ENCODE measurements at regions not wholly inside any gene's neighbourhood (a gene's known extent, or its start where the extent isn't known, plus 50 kb on each side); places are given as distances from the start of the nearest gene placed in this dataset.

GRCh38 chr12:67526129-67526528 lies 122.4 kb upstream of the DYRK2 start:
- Histone ChIP-seq H3K4me3 (no peak overlapping the region), H3K36me3 (no peaks in the 10 kb centered on the region), H3K27ac (no peak overlapping the region)

GRCh38 chr12:67531051-67531450 lies 117.5 kb upstream of the DYRK2 start:
- WGBS, 2 donors, result 40 to 50% methylated on average over 1 of the region's 1 CpG
- TF ChIP-seq EP300 (IDR thresholded peaks at IDR 0.05) (no peak), POLR2A (IDR thresholded peaks at IDR 0.05) (no peak), CTCF (IDR thresholded peaks at IDR 0.05) (no peak)
- Histone ChIP-seq H3K9me3 (no peaks in the 10 kb centered on the region), H3K4me3 (no peak overlapping the region), H3K36me3 (no peaks in the 10 kb centered on the region), H3K27me3 (no peaks in the 10 kb centered on the region), H3K27ac (no peak overlapping the region), H3K4me1 (no peaks in the 10 kb centered on the region)
- no peak for DNase-seq (ENCODE audit: low spot score in 2 of 2)

More at GRCh38 chr12:67526129-67526528, 122.4 kb upstream of the DYRK2 start:
- Histone ChIP-seq H3K27me3 (no peaks in the 10 kb centered on the region), H3K4me1 (peaks cover 0 to 6% (median 2%) of the 10 kb centered on the region in 4 donors), H3K9me3 (no peaks in the 10 kb centered on the region)
- no peak for DNase-seq (ENCODE audit: low spot score in 2 of 2)
- TF ChIP-seq CTCF (IDR thresholded peaks at IDR 0.05) (no peak), POLR2A (IDR thresholded peaks at IDR 0.05) (no peak), EP300 (IDR thresholded peaks at IDR 0.05) (no peak)

- 25 to 27% methylated on average over 3 of the region's 3 CpGs for WGBS, 2 donors
- H3K27ac ChIP-seq, result no peak overlapping the region
- no peaks in the 10 kb centered on the region for H3K4me1 ChIP-seq
- no peaks in the 10 kb centered on the region for H3K9me3 ChIP-seq
- DNase-seq (ENCODE audit: low spot score in 2 of 2), result no peak
- no peaks in the 10 kb centered on the region for H3K27me3 ChIP-seq
- no peaks in the 10 kb centered on the region for H3K36me3 ChIP-seq
- no peak overlapping the region for H3K4me3 ChIP-seq
- TF ChIP-seq CTCF (IDR thresholded peaks at IDR 0.05) (no peak), EP300 (IDR thresholded peaks at IDR 0.05) (no peak), POLR2A (IDR thresholded peaks at IDR 0.05) (no peak)
Observed at GRCh38 chr12:67531501-67531900, 117.0 kb upstream of the DYRK2 start.

- TF ChIP-seq POLR2A (IDR thresholded peaks at IDR 0.05) (no peak), CTCF (IDR thresholded peaks at IDR 0.05) (no peak), EP300 (IDR thresholded peaks at IDR 0.05) (no peak)
- H3K36me3 ChIP-seq, result no peaks in the 10 kb centered on the region
- no peak overlapping the region for H3K4me3 ChIP-seq
- 94% methylated on average over 1 of the region's 1 CpG for WGBS, 2 donors
- H3K27me3 ChIP-seq, result no peaks in the 10 kb centered on the region
- no peak overlapping the region for H3K27ac ChIP-seq
- DNase-seq (ENCODE audit: low spot score in 2 of 2), result no peak
- no peaks in the 10 kb centered on the region for H3K9me3 ChIP-seq
- no peaks in the 10 kb centered on the region for H3K4me1 ChIP-seq
Observed at GRCh38 chr12:67533159-67533558, 115.4 kb upstream of the DYRK2 start.

GRCh38 chr12:67534046-67534445 lies 114.5 kb upstream of the DYRK2 start:
- no peak for TF ChIP-seq POLR2A (IDR thresholded peaks at IDR 0.05)
- no peak for TF ChIP-seq EP300 (IDR thresholded peaks at IDR 0.05)
- TF ChIP-seq CTCF (IDR thresholded peaks at IDR 0.05), result no peak
- Histone ChIP-seq H3K4me3 (no peak overlapping the region), H3K27ac (no peak overlapping the region), H3K27me3 (no peaks in the 10 kb centered on the region), H3K4me1 (no peaks in the 10 kb centered on the region), H3K9me3 (no peaks in the 10 kb centered on the region), H3K36me3 (no peaks in the 10 kb centered on the region)
- DNase-seq (ENCODE audit: low spot score in 2 of 2), result no peak
- 77 to 88% methylated on average over 3 of the region's 3 CpGs for WGBS, 2 donors

Measured in tibial nerve (tissue), 4 donors.